BE2C (cell line): ENCODE measurements at regions not wholly inside any gene's neighbourhood (a gene's known extent, or its start where the extent isn't known, plus 50 kb on each side); places are given as distances from the start of the nearest gene placed in this dataset.

ENCODE experiments used
- DNase-seq: peaks from one replicate; pipeline ENCODE4 v3.0.0-alpha.2; 2020
- H3K27me3 ChIP-seq: fragments of 250-450 bp; sonication (Bioruptor Pico); 2 replicates; pipeline ENCODE4 v1.5.1; 2020; ENCODE audit warnings: mild to moderate bottlenecking
- H3K36me3 ChIP-seq: fragments of 250-450 bp; sonication (Bioruptor Pico); 2 replicates; pipeline ENCODE4 v1.5.1; 2020; ENCODE audit warnings: mild to moderate bottlenecking
- H3K4me1 ChIP-seq: fragments of 250-450 bp; sonication (Bioruptor Pico); 2 replicates; pipeline ENCODE4 v1.5.1; 2020
- H3K4me3 ChIP-seq: 2 replicates; pipeline ENCODE4 v1.5.1; 2011; ENCODE audit warnings: low read depth, low read length
- H3K9me3 ChIP-seq: fragments of 250-450 bp; sonication (Bioruptor Pico); 2 replicates; pipeline ENCODE4 v1.5.1; 2020
- CTCF ChIP-seq: IDR thresholded peaks from 2 replicates; pipeline ENCODE4 v1.5.1; 2012; ENCODE audit warnings: mild to moderate bottlenecking, low read depth, low read length

GRCh38 chr12:27178723-27179399, 65.2 kb upstream of the STK38L start:
- no peak for TF ChIP-seq CTCF
- H3K4me1 ChIP-seq, result no peaks in the 10 kb centered on the region
- no peaks in the 10 kb centered on the region for H3K36me3 ChIP-seq
- peaks cover 48% of the 10 kb centered on the region for H3K27me3 ChIP-seq
- DNase-seq, result no peak
- no peaks in the 10 kb centered on the region for H3K9me3 ChIP-seq
- H3K4me3 ChIP-seq, result no peak overlapping the region

DNA sequence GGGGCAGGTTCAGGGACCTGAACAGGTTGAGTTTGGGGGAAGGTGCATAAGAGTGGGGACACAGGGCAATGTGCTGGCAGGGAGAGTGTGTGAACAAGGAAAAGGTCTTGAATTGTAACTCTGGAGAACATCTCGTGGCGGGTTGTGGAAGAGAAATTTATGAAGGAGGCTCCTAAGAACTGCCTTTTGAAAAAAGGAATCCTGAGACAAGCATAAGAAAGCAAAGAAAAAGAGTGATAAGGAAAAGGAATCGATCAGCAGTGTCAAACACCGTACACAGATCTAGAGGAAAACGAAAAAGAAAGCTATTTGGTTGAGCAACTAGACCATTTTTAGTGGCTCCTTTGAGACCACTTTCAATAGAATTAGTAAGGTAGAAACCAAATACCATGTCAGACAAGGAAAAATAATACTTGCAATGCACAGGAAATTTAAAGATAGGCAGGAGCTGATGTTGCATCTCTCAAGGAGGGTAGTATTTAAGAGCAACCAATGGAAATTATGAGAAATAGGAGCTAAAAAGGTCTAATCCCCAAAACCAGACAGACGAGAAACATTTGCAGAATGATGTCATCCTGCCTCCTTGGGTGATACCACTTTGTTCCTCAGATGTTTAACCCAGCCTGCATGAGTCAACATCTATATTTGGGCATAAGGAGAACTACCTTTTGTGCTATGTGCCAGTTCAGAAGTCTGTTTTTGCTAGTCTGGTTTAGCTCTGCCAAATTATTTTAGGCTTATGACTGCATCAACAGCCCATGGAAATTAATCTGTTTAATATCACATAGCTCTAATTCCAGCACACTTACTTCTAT, 64.5 kb upstream of the STK38L start:
- Histone ChIP-seq H3K27me3 (peaks cover 48% of the 10 kb centered on the region), H3K4me3 (no peak overlapping the region), H3K36me3 (no peaks in the 10 kb centered on the region), H3K4me1 (no peaks in the 10 kb centered on the region), H3K9me3 (no peaks in the 10 kb centered on the region)
- TF ChIP-seq CTCF, result no peak
- DNase-seq, result no peak

GRCh38 chr12:27180906-27181505, 63.1 kb upstream of the STK38L start:
- no peak for DNase-seq
- H3K27me3 ChIP-seq, result peaks cover 48% of the 10 kb centered on the region
- no peak for TF ChIP-seq CTCF
- H3K4me3 ChIP-seq, result no peak overlapping the region
- no peaks in the 10 kb centered on the region for H3K4me1 ChIP-seq
- no peaks in the 10 kb centered on the region for H3K9me3 ChIP-seq
- H3K36me3 ChIP-seq, result no peaks in the 10 kb centered on the region

GRCh38 chr12:27183342-27183741, 60.7 kb upstream of the STK38L start:
- H3K4me3 ChIP-seq, result no peak overlapping the region
- no peaks in the 10 kb centered on the region for H3K4me1 ChIP-seq
- no peaks in the 10 kb centered on the region for H3K36me3 ChIP-seq
- H3K9me3 ChIP-seq, result no peaks in the 10 kb centered on the region
- no peak for TF ChIP-seq CTCF
- peaks cover 34% of the 10 kb centered on the region for H3K27me3 ChIP-seq
- no peak for DNase-seq

GRCh38 chr12:27185234-27186021, 58.7 kb upstream of the STK38L start:
- Histone ChIP-seq H3K36me3 (no peaks in the 10 kb centered on the region), H3K9me3 (no peaks in the 10 kb centered on the region), H3K27me3 (peaks cover 15% of the 10 kb centered on the region), H3K4me3 (no peak overlapping the region), H3K4me1 (no peaks in the 10 kb centered on the region)
- TF ChIP-seq CTCF, result no peak
- no peak for DNase-seq
